Epithelial cell of prostate (primary cell): ENCODE measurements at regions not wholly inside any gene's neighbourhood (a gene's known extent, or its start where the extent isn't known, plus 50 kb on each side); places are given as distances from the start of the nearest gene placed in this dataset.
A peak's percentile ranks its signal among the peaks of the same experiment; 100 is the strongest.

Experiments used
- DNase-seq: peaks from one replicate; pipeline ENCODE4 v3.0.0-alpha.2; 2011; ENCODE audit warnings: low read depth, low spot score
- H3K27ac ChIP-seq: fragments of 450-650 bp; 2 replicates; pipeline ENCODE4 v1.5.1; 2017; ENCODE audit warnings: mild to moderate bottlenecking

DNA sequence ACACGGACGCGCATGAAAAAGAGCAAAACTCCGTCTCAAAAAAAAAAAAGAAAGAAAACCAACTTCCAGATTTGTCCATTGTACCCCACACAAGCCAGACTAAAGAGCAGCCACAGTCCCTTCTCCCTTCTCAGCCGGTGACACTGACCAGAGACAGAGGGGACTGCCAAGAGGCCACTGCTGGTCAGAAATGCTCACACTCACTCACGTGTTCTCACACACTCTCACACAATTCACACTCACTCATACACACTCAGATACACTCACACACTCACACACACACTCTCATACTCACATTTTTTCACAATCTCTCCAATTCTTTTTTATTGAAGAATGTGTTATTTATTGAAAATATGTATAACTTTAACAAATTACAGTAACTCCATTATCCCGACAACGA is 90.8 kb upstream of the RAB4A start:
- no peak for DNase-seq
- H3K27ac ChIP-seq = no peak overlapping the region

GRCh38 chr1:229181419-229181818 is 89.5 kb upstream of the RAB4A start:
- no peak for DNase-seq
- H3K27ac ChIP-seq = no peak overlapping the region

DNA sequence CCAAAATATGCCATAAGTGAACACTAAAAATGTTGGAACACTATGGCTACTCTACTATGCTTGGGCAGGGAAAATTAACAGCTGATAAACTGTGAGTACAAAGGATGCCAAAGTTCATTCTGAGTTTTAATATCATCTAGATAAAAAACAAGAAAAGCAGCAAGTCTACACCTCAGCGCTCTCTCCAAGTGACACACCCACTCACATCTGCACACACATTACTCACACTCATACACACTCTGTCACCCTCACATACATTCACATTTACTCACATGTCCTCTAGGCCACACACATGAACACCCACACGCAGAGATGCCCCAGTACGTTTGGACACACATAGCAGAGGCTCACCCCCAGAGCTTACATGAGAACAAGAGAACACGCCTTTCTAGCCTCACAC is 87.3 kb upstream of the RAB4A start:
- DNase-seq = no peak
- no peak overlapping the region for H3K27ac ChIP-seq

DNA sequence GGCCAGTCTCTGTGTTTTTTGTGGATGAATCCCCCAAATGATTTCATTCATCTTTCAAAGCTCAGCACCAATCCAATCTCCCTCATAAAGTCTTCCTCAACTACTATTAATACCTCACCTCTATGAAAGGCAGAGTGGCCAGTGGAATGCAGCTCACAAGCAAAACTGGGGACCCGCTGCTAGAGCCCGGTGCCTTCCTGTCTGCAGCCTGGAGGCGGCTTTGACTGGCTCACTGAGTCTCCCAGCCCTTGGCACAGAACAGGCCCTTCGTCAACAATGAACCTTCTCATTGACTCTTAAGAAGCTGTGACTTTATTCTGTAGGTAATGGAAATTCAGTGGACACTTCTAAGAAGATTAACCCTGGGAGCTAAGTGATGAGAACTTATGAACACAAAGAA is 86.8 kb upstream of the RAB4A start:
- H3K27ac ChIP-seq = no peak overlapping the region
- DNase-seq = no peak

- no peak for DNase-seq
- no peak overlapping the region for H3K27ac ChIP-seq
These were observed 84.9 kb upstream of the RAB4A start for GRCh38 chr1:229185963-229186362.

- H3K27ac ChIP-seq = no peak overlapping the region
- no peak for DNase-seq
These were observed 84.4 kb upstream of the RAB4A start for GRCh38 chr1:229186373-229187056.

GRCh38 chr1:229190057-229190575 is 80.8 kb upstream of the RAB4A start:
- no peak overlapping the region for H3K27ac ChIP-seq
- no peak for DNase-seq

GRCh38 chr1:229191066-229191674 is 79.7 kb upstream of the RAB4A start:
- DNase-seq = peak; percentile 20

GRCh38 chr1:229192031-229192430 is 78.9 kb upstream of the RAB4A start:
- DNase-seq = peak; percentile 56
- peak overlapping the region; percentile 49 for H3K27ac ChIP-seq

More at GRCh38 chr1:229191066-229191674, 79.7 kb upstream of the RAB4A start:
- H3K27ac ChIP-seq = peak overlapping the region; percentile 49

- no peak for DNase-seq
- no peak overlapping the region for H3K27ac ChIP-seq
These were observed 78.1 kb upstream of the RAB4A start for GRCh38 chr1:229192853-229193252.

DNA sequence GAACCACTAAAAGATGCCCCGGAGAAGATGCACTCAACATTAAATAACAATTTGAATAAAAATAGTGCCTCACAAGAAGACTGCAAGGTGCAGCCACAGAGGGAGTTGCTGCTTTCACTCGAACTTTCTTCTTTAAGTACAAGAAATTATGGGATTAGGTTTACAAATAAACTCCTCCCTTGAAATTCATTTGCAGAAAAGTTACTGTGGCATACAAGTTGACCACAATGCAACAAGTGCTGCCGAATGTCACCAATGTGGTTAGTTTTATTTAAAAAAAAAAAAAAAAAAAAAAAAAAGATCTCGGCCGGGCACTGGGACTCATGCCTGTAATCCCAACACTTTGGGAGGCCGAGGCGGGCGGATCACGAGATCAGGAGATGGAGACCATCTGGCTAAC is 76.8 kb upstream of the RAB4A start:
- no peak for DNase-seq
- H3K27ac ChIP-seq = no peak overlapping the region

DNA sequence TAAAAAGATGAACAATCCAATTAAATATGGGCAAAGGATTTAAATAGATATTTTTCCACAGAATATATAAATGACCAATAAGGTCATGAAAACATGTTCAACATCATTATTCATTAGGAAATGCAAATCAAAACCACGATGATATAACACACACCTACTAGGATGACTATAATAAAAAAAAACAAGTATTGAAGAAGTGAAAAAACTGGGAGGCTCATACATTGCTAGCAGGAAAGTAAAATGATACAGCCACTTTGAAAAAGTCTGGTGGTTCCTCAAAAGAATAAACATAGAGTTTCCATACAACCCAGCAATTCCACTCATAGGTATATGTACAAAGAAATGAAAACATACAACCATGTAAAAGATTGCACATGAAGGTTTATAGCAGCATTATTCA is 75.7 kb upstream of the RAB4A start:
- no peak for DNase-seq
- no peak overlapping the region for H3K27ac ChIP-seq

DNA sequence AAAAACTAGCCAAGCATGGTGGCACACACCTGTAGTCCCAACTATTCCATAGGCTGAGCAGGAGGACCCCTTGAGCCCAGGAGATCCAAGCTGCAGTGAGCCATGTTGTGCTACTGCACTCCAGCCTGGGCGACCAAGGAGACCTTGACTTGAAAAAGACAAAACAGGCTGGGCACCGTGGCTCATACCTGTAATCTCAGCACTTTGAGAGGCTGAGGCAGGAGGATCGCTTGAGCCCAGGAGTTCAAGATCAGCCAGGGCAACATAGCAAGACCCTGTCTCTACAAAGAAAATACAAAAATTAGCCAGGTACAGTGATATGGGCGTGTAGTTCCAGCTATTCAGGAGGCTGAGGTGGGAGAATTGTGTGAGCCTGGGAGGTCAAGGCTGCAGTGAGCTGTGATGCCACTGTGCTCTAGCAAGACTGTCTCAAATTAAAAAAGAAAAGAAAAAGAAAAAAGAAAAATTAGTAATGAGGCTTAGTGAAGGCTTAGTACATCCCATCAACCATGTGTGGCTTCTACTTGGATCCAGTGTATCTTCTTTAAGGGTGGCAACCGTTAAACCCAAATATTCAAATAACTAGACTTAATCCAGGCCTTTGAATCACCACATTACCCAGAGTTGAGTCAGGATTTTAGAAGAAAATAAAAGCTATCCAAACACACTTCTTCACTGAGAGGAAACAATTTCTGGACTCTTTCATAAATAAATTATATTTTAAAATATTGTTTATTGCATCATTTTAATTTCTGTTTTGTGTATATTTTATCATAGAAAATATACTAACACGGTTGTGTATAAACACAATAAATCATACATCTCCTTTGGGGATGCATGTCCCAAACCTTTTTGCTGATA is 74.3 kb upstream of the RAB4A start:
- DNase-seq = no peak
- no peak overlapping the region for H3K27ac ChIP-seq

- no peak for DNase-seq
These were observed 73.7 kb upstream of the RAB4A start for GRCh38 chr1:229197265-229197585.

DNA sequence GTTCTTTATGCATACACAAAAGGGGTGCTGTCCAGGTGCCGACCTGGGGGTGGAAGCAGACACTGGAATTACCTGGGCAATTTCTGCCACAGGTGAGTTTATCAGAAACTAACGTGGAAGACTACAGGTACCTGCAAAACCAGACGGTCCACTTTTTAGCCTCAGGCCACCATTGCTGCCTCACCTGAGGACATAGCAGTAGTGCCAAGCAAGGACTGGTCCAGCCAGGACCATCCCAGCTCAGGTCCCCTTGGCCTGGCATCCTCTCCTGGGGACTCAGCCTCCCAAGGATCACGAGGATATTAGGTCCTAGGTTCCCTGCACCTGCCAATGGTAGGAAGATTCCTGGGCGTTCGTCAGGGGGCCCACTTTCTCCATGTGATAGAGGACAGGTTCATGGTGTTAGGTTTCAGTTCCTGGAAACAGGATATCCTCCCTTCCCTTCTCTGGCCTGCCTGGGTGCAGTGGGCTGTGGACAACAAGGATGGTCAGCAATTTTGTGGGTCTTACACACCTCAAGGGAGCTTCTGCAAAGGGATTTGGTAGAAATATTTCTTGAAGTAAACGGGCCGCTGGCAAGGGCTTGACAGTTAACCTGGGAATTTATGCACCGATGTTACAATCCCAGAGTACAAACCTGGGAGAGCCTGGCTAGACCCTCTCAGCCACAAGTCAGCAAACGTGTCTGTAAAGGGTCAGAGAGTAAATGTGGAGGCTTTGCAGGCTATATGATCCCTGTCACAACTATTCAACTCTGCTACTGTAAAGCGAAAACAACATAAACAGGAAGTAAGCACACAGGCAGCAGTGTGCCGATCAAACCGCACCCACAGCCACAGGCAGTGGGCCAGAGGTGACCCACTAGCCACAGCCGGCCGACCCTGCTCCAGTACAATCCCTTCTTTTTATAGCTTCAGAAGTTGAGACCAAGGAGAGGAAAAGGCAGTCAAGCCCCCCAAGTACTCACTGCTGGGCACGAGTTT is 71.4 kb upstream of the RAB4A start:
- no peak overlapping the region for H3K27ac ChIP-seq
- DNase-seq = no peak

More at GRCh38 chr1:229197265-229197585, 73.7 kb upstream of the RAB4A start:
- no peak overlapping the region for H3K27ac ChIP-seq

DNA sequence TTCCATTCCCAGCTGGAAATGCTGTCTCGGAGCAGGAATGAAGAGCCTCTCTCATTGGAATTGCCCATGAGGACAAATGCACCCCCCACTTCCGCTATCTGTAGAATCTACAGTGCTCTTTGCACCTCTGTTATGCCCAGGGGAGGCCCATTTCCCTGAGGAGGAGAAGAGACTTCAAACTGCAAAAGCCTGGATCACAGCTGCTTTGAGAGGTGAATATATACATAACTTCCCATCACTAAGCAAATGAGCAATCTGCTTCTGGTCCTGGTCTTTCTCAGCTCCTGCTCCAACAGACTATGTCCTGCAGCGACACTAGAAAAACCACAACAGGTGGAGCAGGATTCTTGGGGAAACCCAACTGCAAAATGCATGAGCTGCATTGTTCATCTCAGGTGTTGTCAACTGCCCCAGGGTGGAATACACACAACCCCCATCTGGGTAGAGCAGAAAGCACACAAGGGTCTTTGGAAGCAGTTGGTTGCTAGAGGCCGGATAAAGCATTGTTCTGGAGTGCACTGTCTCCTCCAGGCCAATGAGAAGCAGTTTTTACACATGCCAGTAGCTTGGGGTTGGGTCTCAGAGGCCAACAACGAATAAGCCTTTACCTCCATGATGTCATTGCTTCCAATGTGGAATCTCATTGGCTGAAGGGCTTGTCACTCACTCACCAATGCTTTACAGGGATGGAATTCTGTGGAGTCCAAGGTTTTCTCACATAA is 67.7 kb upstream of the RAB4A start:
- DNase-seq = no peak

DNA sequence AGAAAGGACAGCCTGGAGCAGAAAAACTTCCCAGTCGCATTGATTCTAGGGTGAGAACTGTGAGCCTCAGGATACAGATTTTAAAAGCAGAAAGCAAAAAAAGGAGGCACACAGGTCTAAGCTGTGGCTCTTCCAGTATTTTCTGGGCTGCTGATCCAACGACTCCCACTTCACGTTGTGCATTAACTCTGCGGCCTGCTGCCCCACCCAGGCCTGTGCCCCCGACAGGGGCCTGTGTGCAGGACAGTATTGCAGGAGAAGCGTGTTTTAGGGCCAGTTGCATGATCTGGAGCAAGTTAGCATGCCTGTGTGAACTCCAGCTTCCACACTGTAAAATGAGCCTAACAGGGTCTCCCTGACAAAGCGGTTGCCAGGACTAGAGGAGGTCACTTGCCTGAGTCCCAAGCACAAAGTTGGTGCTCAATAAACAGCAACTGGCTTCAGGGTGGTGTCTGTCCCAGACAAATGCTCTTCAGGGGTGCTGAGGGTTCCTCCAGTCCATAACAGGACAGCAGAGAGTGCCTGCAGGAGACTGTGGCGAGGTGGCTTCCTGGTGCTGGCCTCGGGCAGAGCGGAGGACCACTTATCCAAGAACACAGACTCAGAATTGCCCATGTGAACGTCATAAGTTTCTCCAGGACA is 66.8 kb upstream of the RAB4A start:
- no peak overlapping the region for H3K27ac ChIP-seq
- no peak for DNase-seq

More for the DNA sequence above, 67.7 kb upstream of the RAB4A start:
- no peak overlapping the region for H3K27ac ChIP-seq

- no peak for DNase-seq
- H3K27ac ChIP-seq = no peak overlapping the region
These were observed 65.8 kb upstream of the RAB4A start for GRCh38 chr1:229204921-229205777.
